K562 (cell line): ENCODE measurements at regions not wholly inside any gene's neighbourhood (a gene's known extent, or its start where the extent isn't known, plus 50 kb on each side); places are given as distances from the start of the nearest gene placed in this dataset.
A peak's percentile ranks its signal among the peaks of the same experiment; 100 is the strongest.

Experiments
- ATAC-seq: fragments of 200-7000 bp; cut with Tn5 transposase; 3 replicates; pipeline ENCODE4 v1.9.1; 2020; ENCODE audit warnings: moderate library complexity
- BruUV-seq: library from RNA; stranded (reverse); fragments of 400-500 nt; replicated peaks from 2 replicates; lab custom pipeline; 2021; lab: Mats Ljungman, UMichigan
- CTCF ChIA-PET: fragments of 300-600 bp; formaldehyde crosslinking; extraction: SDS; loops from one replicate; lab custom pipeline; 2021; ENCODE audit warnings: low intra/inter-chr PET ratio; lab: Yijun Ruan, JAX
- POLR2A ChIA-PET: fragments of 300-600, 350-650 bp; sonication (Branson Sonifier 250); formaldehyde crosslinking; extraction: SDS; loops from one replicate; lab custom pipeline; 2021; ENCODE audit warnings: antibody characterized with exemption, inconsistent platforms; lab: Yijun Ruan, JAX
- DNase-seq, 4 experiments: peaks; one replicate each; pipeline versions ENCODE4 v3.0.0 to v3.0.0-alpha.2; 2011 to 2018; ENCODE audit warnings: low spot score in 3 of 4, mixed read lengths in 3 of 4; ENCODE audit errors: extremely low read depth in 1 of 4
- FAIRE-seq: peaks from 2 replicates; lab custom pipeline; 2011; peaks lifted over from hg19 to GRCh38; lab: Jason Lieb, UNC
- H2AFZ ChIP-seq: 2 replicates; pipeline ENCODE4 v1.6.0; 2011; ENCODE audit warnings: low read depth, low read length, control low read depth, inconsistent platforms
- H3K27ac ChIP-seq: fragments of 200-600 bp; 3 replicates; pipeline ENCODE4 v1.8.0; 2011; ENCODE audit warnings: low read depth, mild to moderate bottlenecking, control low read depth, inconsistent platforms, low read length, moderate library complexity, mixed read lengths; ENCODE audit errors: extremely low read depth
- H3K27me3 ChIP-seq, 2 experiments: fragments of 300-600 bp in 1 of 2; 2 replicates in 1 of 2; 3 replicates in 1 of 2; pipeline versions ENCODE4 v1.6.0 to v1.8.0; 2011; ENCODE audit warnings: inconsistent platforms in 2 of 2, low read length in 2 of 2, mild to moderate bottlenecking in 1 of 2, mixed read lengths in 1 of 2, moderate library complexity in 1 of 2; ENCODE audit not compliant: control insufficient read depth in 2 of 2, insufficient read depth in 2 of 2
- H3K36me3 ChIP-seq: fragments of 300-600 bp; 3 replicates; pipeline ENCODE4 v1.8.0; 2011; ENCODE audit warnings: mild to moderate bottlenecking, low read length, inconsistent platforms; ENCODE audit not compliant: control insufficient read depth, insufficient read depth
- H3K4me1 ChIP-seq, 2 experiments: fragments of 200-600 bp in 1 of 2; replicated peaks in 1 of 2; 2 replicates in 1 of 2; 3 replicates in 1 of 2; pipeline versions ENCODE4 v1.5.1 to v1.8.0; 2011; ENCODE audit warnings: inconsistent platforms in 2 of 2, low read length in 2 of 2, mild to moderate bottlenecking in 1 of 2, mixed read lengths in 1 of 2, moderate library complexity in 1 of 2; ENCODE audit not compliant: control insufficient read depth in 2 of 2, insufficient read depth in 2 of 2
- H3K4me2 ChIP-seq: 2 replicates; pipeline ENCODE4 v1.6.1; 2011; ENCODE audit warnings: low read length, control low read depth, inconsistent platforms, mixed read lengths; ENCODE audit not compliant: insufficient read depth
- H3K4me3 ChIP-seq: fragments of 200-600 bp; sonication (generic), shearing (Covaris generic); 2 replicates; pipeline ENCODE4 v1.5.1; 2016; ENCODE audit warnings: control low read depth, inconsistent platforms
- H3K79me2 ChIP-seq: fragments of 200-600 bp; 3 replicates; pipeline ENCODE4 v1.8.0; 2011; ENCODE audit warnings: low read length, inconsistent platforms; ENCODE audit not compliant: control insufficient read depth, insufficient read depth
- H3K9ac ChIP-seq, 2 experiments: 2 replicates each; pipeline versions ENCODE4 v1.6.0 to v1.6.1; 2011; ENCODE audit warnings: low read depth in 2 of 2, low read length in 2 of 2, control low read depth in 1 of 2, inconsistent platforms in 1 of 2, mild to moderate bottlenecking in 1 of 2, mixed read lengths in 1 of 2; ENCODE audit not compliant: insufficient read depth in 1 of 2
- H3K9me1 ChIP-seq: one replicate; pipeline ENCODE4 v1.6.0; 2011; ENCODE audit warnings: inconsistent platforms, mild to moderate bottlenecking, low read length, moderate library complexity; ENCODE audit not compliant: control insufficient read depth, insufficient read depth
- H3K9me3 ChIP-seq: replicated peaks from 2 replicates; pipeline ENCODE4 v1.5.1; 2011; ENCODE audit warnings: low read depth, low read length, inconsistent platforms; ENCODE audit not compliant: control insufficient read depth, insufficient read depth
- H4K20me1 ChIP-seq: replicated peaks from 2 replicates; pipeline ENCODE4 v1.6.1; 2011; ENCODE audit warnings: low read length, inconsistent platforms, mixed read lengths; ENCODE audit not compliant: control insufficient read depth, insufficient read depth
- ARHGAP35 ChIP-seq: fragments of 450-650 bp; IDR thresholded peaks from 2 replicates; pipeline ENCODE4 v1.6.1; 2018; ENCODE audit not compliant: partially characterized antibody
- CHD4 ChIP-seq: fragments of 200-600 bp; sonication (generic); IDR thresholded peaks from 3 replicates; pipeline ENCODE4 v1.6.1; 2012; ENCODE audit warnings: low read depth, mild to moderate bottlenecking, mixed read lengths, low read length, inconsistent platforms; ENCODE audit not compliant: insufficient read depth, insufficient replicate concordance, poor library complexity, severe bottlenecking
- CSDE1 ChIP-seq, 2 experiments: fragments of 450-650 bp; IDR thresholded peaks; 2 replicates each; pipeline ENCODE4 v1.6.1; 2016; ENCODE audit warnings: mild to moderate bottlenecking in 1 of 2
- ELF4 ChIP-seq: fragments of 450-650 bp; formaldehyde crosslinking; IDR thresholded peaks from 2 replicates; pipeline ENCODE4 v1.4.0; 2022; ENCODE audit warnings: missing genetic modification characterization
- FOXP1 ChIP-seq: sonication (generic); formaldehyde crosslinking; IDR thresholded peaks from 2 replicates; pipeline ENCODE4 v1.8.0; 2022; ENCODE audit warnings: mild to moderate bottlenecking, missing genetic modification reagents
- HDAC6 ChIP-seq: IDR thresholded peaks from 2 replicates; pipeline ENCODE4 v1.6.1; 2012; ENCODE audit warnings: low read depth, mild to moderate bottlenecking, control low read depth, inconsistent platforms, low read length, moderate library complexity
- MTF1 ChIP-seq: fragments of 250-450 bp; sonication (Bioruptor Pico); IDR thresholded peaks from 2 replicates; pipeline ENCODE4 v1.9.0; 2021; ENCODE audit warnings: moderate library complexity, mild to moderate bottlenecking, inconsistent platforms, borderline replicate concordance
- NCOA6 ChIP-seq: fragments of 450-650 bp; IDR thresholded peaks from 2 replicates; pipeline ENCODE4 v1.6.1; 2017; ENCODE audit warnings: mild to moderate bottlenecking
- NELFE ChIP-seq: IDR thresholded peaks from 2 replicates; pipeline ENCODE4 v1.6.1; 2011; ENCODE audit warnings: mild to moderate bottlenecking; ENCODE audit not compliant: insufficient read depth, insufficient read length
- NFYB ChIP-seq: IDR thresholded peaks from 2 replicates; pipeline ENCODE4 v1.6.1; 2011; ENCODE audit warnings: mild to moderate bottlenecking, moderate library complexity; ENCODE audit not compliant: insufficient read length; ENCODE audit errors: extremely low read depth
- STAT5A ChIP-seq: IDR thresholded peaks from 2 replicates; pipeline ENCODE4 v1.6.1; 2012; ENCODE audit warnings: low read length, inconsistent platforms, borderline replicate concordance
- ZBTB7A ChIP-seq: IDR thresholded peaks from 2 replicates; pipeline ENCODE4 v1.6.1; 2011; ENCODE audit warnings: low read depth, mild to moderate bottlenecking, low read length, moderate library complexity, borderline replicate concordance; ENCODE audit not compliant: control insufficient read depth
- ZNF316 ChIP-seq: fragments of 450-650 bp; IDR thresholded peaks from 2 replicates; pipeline ENCODE4 v1.6.1; 2016
- ZNF583 ChIP-seq: fragments of 250-450 bp; sonication (Bioruptor Pico); IDR thresholded peaks from 2 replicates; pipeline ENCODE4 v1.4.0; 2020
- WGBS: fragments of 100-300 bp; shearing (Covaris generic); methylation state at CpG from one replicate; pipeline ENCODE4 v1.1.6; 2016; ENCODE audit warnings: low coverage, mixed read lengths; ENCODE audit not compliant: insufficient coverage; ENCODE audit errors: missing lambda C conversion rate; 5-methylcytosine and 5-hydroxymethylcytosine counted together
- in situ Hi-C: fragments of 300-500 bp; cut with MboI; formaldehyde crosslinking; loops from 4 replicates; pipeline ENCODE4 v1.15.0; 2018; ENCODE audit warnings: inconsistent platforms, mixed read lengths
- intact Hi-C: fragments of 100-400 bp; cut with micrococcal nuclease; formaldehyde crosslinking; loops from 2 replicates; pipeline ENCODE4 v1.14.2; 2022
- TF ChIP-seq, protein P1 (sequence below): fragments of 250-450 bp; sonication (Bioruptor Pico); IDR thresholded peaks from 2 replicates; pipeline ENCODE4 v1.4.0; 2020
- TF ChIP-seq, protein P2 (sequence below): fragments of 250-450 bp; sonication (Bioruptor Pico); IDR thresholded peaks from 2 replicates; pipeline ENCODE4 v1.8.0; 2022; ENCODE audit warnings: inconsistent platforms, mild to moderate bottlenecking, moderate library complexity, borderline replicate concordance

DNA sequence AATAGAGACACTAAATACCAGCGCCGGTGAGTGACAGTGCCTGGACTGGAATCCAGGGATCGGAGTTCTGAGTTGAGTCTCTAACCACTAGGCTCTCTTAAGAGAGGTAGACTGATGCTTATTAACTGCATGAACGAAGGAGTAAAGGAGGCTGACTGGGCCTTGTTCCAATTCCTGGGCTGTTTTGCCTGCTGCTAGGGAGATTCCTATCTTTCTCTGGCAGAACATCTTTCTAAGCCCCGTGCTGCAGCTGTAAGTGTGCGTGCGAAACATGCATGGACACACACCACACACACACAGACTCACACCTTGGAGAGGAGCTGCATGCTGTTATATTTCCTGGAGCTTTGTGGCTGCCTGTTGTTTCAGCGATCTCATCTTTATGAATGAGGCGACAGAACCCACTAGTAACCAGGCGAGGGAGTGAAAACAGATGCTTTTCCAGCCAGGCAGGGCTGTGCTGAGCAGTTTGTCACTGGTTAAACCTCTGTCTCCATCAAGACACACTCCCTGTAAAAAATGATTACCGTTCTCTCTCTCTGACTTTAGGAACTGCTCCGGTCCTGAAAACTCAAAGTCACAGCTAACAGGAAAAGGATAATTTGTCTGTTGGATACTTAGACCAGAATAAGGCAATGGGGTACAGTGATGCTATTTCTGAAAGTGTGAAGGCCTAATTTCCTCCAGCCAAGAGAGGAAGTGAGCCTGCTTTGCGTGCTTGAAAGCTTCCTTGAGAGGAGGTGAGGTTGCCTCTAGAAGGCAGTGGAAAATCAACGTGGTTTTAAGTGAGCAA lies 157.4 kb upstream of the ZNF217 start:
- Histone ChIP-seq H4K20me1 (no peaks in the 10 kb centered on the region), H3K4me2 (peak overlapping the region; percentile 69), H3K27ac (peak overlapping the region; percentile 92), H3K4me1 (peaks cover 16 to 39% of the 10 kb centered on the region in 2 experiments), H3K9ac (peak overlapping the region; percentile 18 to 75; a peak in 3 of 4 replicates), H3K4me3 (no peak overlapping the region), H3K9me3 (no peaks in the 10 kb centered on the region), H3K36me3 (no peaks in the 10 kb centered on the region), H3K27me3 (no peaks in the 10 kb centered on the region), H2AFZ (peak overlapping the region; percentile 99), H3K9me1 (no peaks in the 10 kb centered on the region), H3K79me2 (no peaks in the 10 kb centered on the region)
- 29% methylated on average over 14 of the region's 14 CpGs for WGBS
- ChIA-PET CTCF (interaction anchor here (0.6 kb wide), 1 partner anchor 18 kb away, joined by 4 read pairs; no protein-coding TSS in a partner anchor), POLR2A (interaction anchor here (0.6 to 1.5 kb wide), 5 partner anchors 9 to 164 kb away, joined by 3 to 6 read pairs (median 4); no protein-coding TSS in a partner anchor)
- intact Hi-C loops: loop anchor here (5.0 kb wide), 2 partner anchors 166 to 186 kb away; no protein-coding TSS in a partner anchor
- in situ Hi-C loops: no loop called here
- FAIRE-seq: peak; percentile 65
- ATAC-seq: peak; percentile 61
- BruUV-seq: no TSS peak
- peak in 2 of 4 experiments; percentile 28 to 68 for DNase-seq
- TF ChIP-seq, protein P1, sequence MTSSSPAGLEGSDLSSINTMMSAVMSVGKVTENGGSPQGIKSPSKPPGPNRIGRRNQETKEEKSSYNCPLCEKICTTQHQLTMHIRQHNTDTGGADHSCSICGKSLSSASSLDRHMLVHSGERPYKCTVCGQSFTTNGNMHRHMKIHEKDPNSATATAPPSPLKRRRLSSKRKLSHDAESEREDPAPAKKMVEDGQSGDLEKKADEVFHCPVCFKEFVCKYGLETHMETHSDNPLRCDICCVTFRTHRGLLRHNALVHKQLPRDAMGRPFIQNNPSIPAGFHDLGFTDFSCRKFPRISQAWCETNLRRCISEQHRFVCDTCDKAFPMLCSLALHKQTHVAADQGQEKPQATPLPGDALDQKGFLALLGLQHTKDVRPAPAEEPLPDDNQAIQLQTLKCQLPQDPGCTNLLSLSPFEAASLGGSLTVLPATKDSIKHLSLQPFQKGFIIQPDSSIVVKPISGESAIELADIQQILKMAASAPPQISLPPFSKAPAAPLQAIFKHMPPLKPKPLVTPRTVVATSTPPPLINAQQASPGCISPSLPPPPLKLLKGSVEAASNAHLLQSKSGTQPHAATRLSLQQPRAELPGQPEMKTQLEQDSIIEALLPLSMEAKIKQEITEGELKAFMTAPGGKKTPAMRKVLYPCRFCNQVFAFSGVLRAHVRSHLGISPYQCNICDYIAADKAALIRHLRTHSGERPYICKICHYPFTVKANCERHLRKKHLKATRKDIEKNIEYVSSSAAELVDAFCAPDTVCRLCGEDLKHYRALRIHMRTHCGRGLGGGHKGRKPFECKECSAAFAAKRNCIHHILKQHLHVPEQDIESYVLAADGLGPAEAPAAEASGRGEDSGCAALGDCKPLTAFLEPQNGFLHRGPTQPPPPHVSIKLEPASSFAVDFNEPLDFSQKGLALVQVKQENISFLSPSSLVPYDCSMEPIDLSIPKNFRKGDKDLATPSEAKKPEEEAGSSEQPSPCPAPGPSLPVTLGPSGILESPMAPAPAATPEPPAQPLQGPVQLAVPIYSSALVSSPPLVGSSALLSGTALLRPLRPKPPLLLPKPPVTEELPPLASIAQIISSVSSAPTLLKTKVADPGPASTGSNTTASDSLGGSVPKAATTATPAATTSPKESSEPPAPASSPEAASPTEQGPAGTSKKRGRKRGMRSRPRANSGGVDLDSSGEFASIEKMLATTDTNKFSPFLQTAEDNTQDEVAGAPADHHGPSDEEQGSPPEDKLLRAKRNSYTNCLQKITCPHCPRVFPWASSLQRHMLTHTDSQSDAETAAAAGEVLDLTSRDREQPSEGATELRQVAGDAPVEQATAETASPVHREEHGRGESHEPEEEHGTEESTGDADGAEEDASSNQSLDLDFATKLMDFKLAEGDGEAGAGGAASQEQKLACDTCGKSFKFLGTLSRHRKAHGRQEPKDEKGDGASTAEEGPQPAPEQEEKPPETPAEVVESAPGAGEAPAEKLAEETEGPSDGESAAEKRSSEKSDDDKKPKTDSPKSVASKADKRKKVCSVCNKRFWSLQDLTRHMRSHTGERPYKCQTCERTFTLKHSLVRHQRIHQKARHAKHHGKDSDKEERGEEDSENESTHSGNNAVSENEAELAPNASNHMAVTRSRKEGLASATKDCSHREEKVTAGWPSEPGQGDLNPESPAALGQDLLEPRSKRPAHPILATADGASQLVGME (CRISPR knock-in tag): 0 out of 2 replicates have a peak, but pooled peaks have one; percentile 11
- no peak for TF ChIP-seq ELF4 (CRISPR knock-in tag)
- no peak for TF ChIP-seq MTF1 (CRISPR knock-in tag)
- TF ChIP-seq, protein P2, sequence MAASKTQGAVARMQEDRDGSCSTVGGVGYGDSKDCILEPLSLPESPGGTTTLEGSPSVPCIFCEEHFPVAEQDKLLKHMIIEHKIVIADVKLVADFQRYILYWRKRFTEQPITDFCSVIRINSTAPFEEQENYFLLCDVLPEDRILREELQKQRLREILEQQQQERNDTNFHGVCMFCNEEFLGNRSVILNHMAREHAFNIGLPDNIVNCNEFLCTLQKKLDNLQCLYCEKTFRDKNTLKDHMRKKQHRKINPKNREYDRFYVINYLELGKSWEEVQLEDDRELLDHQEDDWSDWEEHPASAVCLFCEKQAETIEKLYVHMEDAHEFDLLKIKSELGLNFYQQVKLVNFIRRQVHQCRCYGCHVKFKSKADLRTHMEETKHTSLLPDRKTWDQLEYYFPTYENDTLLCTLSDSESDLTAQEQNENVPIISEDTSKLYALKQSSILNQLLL (CRISPR knock-in tag): no peak
- no peak for TF ChIP-seq ZBTB7A
- TF ChIP-seq ARHGAP35: no peak
- TF ChIP-seq FOXP1: no peak
- no peak for TF ChIP-seq ZNF583 (CRISPR knock-in tag)
- TF ChIP-seq HDAC6: no peak
- peak; percentile 81 for TF ChIP-seq CHD4
- TF ChIP-seq NELFE: no peak
- no peak for TF ChIP-seq STAT5A
- no peak for TF ChIP-seq ZNF316
- no peak for TF ChIP-seq NCOA6
- no peak for TF ChIP-seq CSDE1 (IDR thresholded peaks at IDR 0.05)
- no peak for TF ChIP-seq NFYB
